Iris pigment epithelial cell (primary cell): ENCODE measurements at regions not wholly inside any gene's neighbourhood (a gene's known extent, or its start where the extent isn't known, plus 50 kb on each side); places are given as distances from the start of the nearest gene placed in this dataset.
A peak's percentile ranks its signal among the peaks of the same experiment; 100 is the strongest.

Experiments used
- DNase-seq: peaks from one replicate; pipeline ENCODE4 v3.0.0-alpha.2; 2011; ENCODE audit warnings: low read depth

- DNase-seq: no peak
Measured at GRCh38 chr14:66069830-66070541, 416.2 kb upstream of the CCDC196 start.

GRCh38 chr14:66070542-66071319 is 415.4 kb upstream of the CCDC196 start:
- no peak for DNase-seq

GRCh38 chr14:66072190-66073084 is 413.7 kb upstream of the CCDC196 start:
- no peak for DNase-seq

GRCh38 chr14:66074537-66074936 is 411.6 kb upstream of the CCDC196 start:
- DNase-seq: no peak

GRCh38 chr14:66076176-66076575 is 410.0 kb upstream of the CCDC196 start:
- no peak for DNase-seq

GRCh38 chr14:66078006-66078405 is 408.2 kb upstream of the CCDC196 start:
- no peak for DNase-seq

GRCh38 chr14:66081594-66082376 is 404.4 kb upstream of the CCDC196 start:
- DNase-seq: no peak

GRCh38 chr14:66085224-66085623 is 400.9 kb upstream of the CCDC196 start:
- no peak for DNase-seq

- no peak for DNase-seq
Measured at GRCh38 chr14:66085665-66086064, 400.5 kb upstream of the CCDC196 start.

- no peak for DNase-seq
Measured at GRCh38 chr14:66087231-66087630, 398.9 kb upstream of the CCDC196 start.

GRCh38 chr14:66088656-66089055 is 397.5 kb upstream of the CCDC196 start:
- DNase-seq: no peak

GRCh38 chr14:66092206-66092605 is 394.0 kb upstream of the CCDC196 start:
- no peak for DNase-seq

- DNase-seq: no peak
Measured at GRCh38 chr14:66092748-66093147, 393.4 kb upstream of the CCDC196 start.

GRCh38 chr14:66094001-66094727 is 392.0 kb upstream of the CCDC196 start:
- DNase-seq: no peak

GRCh38 chr14:66099451-66099850 is 386.7 kb upstream of the CCDC196 start:
- DNase-seq: no peak

GRCh38 chr14:66099931-66100330 is 386.2 kb upstream of the CCDC196 start:
- DNase-seq: no peak

GRCh38 chr14:66101662-66102061 is 384.5 kb upstream of the CCDC196 start:
- no peak for DNase-seq

- DNase-seq: no peak
Measured at GRCh38 chr14:66104486-66104885, 381.7 kb upstream of the CCDC196 start.

GRCh38 chr14:66105815-66106214 is 380.4 kb upstream of the CCDC196 start:
- DNase-seq: peak; percentile 8

GRCh38 chr14:66109426-66109825 is 376.7 kb upstream of the CCDC196 start:
- DNase-seq: no peak

GRCh38 chr14:66111891-66112290 is 374.3 kb upstream of the CCDC196 start:
- DNase-seq: no peak
